ENCODE measurements at regions not wholly inside any gene's neighbourhood (a gene's known extent, or its start where the extent isn't known, plus 50 kb on each side); places are given as distances from the start of the nearest gene placed in this dataset.

DNA sequence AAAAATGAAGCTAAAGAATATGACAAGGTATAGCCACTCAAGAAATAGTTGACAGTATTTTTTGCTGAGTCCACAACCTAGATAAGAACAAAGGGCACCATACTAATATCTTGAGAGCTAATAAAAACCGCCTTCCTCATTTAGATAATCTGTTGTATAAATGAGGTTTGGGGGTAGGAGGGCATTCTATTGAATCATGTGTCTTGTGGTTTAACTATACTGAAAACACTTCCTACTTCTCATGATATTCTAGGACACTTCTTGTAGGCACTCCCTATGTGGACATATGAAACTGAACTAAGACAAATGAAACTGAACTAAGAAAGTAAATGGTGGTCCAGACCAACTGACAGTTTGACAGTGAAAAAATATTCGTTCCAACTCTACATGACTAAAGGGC lies 1268.5 kb upstream of the C9orf72 start:
- H3K4ac ChIP-seq (replicated peaks; ENCODE audit: insufficient read length, low read depth, low read length): no peak overlapping the region
- H3K36me3 ChIP-seq (ENCODE audit: control insufficient read depth in 2 of 4, insufficient read depth in 4 of 4, low read length in 3 of 4): no peaks in the 10 kb centered on the region; a peak in 1 of 8 replicates
- H3K23ac ChIP-seq (ENCODE audit: insufficient read length): no peak overlapping the region
- no peak overlapping the region for H2BK120ac ChIP-seq (replicated peaks; ENCODE audit: low read depth, low read length)
- FAIRE-seq: no peak
- no peak overlapping the region for H2AFZ ChIP-seq (ENCODE audit: low read length)
- no peaks in the 10 kb centered on the region for H3K23me2 ChIP-seq (ENCODE audit: low read depth, low read length)
- H3K9ac ChIP-seq (replicated peaks in 1 of 4; ENCODE audit: extremely low read depth in 1 of 4, low read depth in 3 of 4, low read length in 3 of 4): no peak overlapping the region
- no peak overlapping the region for H3K18ac ChIP-seq (ENCODE audit: extremely low read depth, low read length)
- DNase-seq (ENCODE audit: low read depth in 1 of 2, low spot score in 2 of 2): no peak
- no peaks in the 10 kb centered on the region for H3K9me3 ChIP-seq (ENCODE audit: insufficient read depth in 2 of 2, low read depth in 1 of 2, low read length in 1 of 2)
- no peaks in the 10 kb centered on the region for H3K79me2 ChIP-seq (ENCODE audit: control insufficient read depth in 1 of 2, insufficient read depth in 2 of 2, low read length in 2 of 2)
- H3K4me3 ChIP-seq (ENCODE audit: extremely low read depth in 1 of 4, insufficient read depth in 2 of 4, low read depth in 3 of 4, low read length in 4 of 4): no peak overlapping the region
- no peak overlapping the region for H2BK5ac ChIP-seq (ENCODE audit: low read depth, low read length)
- H3K56ac ChIP-seq (replicated peaks; ENCODE audit: insufficient read length, low read depth, low read length): no peak overlapping the region
- no peak overlapping the region for H3K14ac ChIP-seq (ENCODE audit: insufficient read length)
- no peak overlapping the region for H2BK15ac ChIP-seq (ENCODE audit: low read length)
- no peak overlapping the region for H2BK20ac ChIP-seq (ENCODE audit: low read length)
- ChIA-PET POLR2A (ENCODE audit: partially characterized antibody) (no interaction called here), CTCF (ENCODE audit: partially characterized antibody) (no interaction called here)
- H3K4me1 ChIP-seq (replicated peaks in 1 of 4; ENCODE audit: control insufficient read depth in 3 of 4, insufficient read depth in 4 of 4, low read length in 3 of 4): no peaks in the 10 kb centered on the region
- H4K8ac ChIP-seq (ENCODE audit: extremely low read depth, insufficient read depth, low read length): no peak overlapping the region
- TF ChIP-seq SIRT6 (IDR thresholded peaks at IDR 0.05; ENCODE audit: low read length) (no peak), CTBP2 (IDR thresholded peaks at IDR 0.05; ENCODE audit: borderline replicate concordance, insufficient read depth, insufficient read length, low read length) (no peak), CBX8 (IDR thresholded peaks at IDR 0.05; ENCODE audit: borderline replicate concordance, low read depth, low read length) (no peak), HDAC6 (IDR thresholded peaks at IDR 0.05; ENCODE audit: low read depth, low read length) (no peak), CBX5 (IDR thresholded peaks at IDR 0.05; ENCODE audit: low read depth, low read length) (no peak), CHD2 (IDR thresholded peaks at IDR 0.05; ENCODE audit: low read length) (no peak), SIX5 (IDR thresholded peaks at IDR 0.05; ENCODE audit: low read depth, low read length) (no peak), TAF1 (IDR thresholded peaks at IDR 0.05; ENCODE audit: low read depth, low read length) (no peak)
- TF ChIP-seq, protein P1, sequence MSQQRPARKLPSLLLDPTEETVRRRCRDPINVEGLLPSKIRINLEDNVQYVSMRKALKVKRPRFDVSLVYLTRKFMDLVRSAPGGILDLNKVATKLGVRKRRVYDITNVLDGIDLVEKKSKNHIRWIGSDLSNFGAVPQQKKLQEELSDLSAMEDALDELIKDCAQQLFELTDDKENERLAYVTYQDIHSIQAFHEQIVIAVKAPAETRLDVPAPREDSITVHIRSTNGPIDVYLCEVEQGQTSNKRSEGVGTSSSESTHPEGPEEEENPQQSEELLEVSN (IDR thresholded peaks at IDR 0.05): no peak
- H3K4me2 ChIP-seq (ENCODE audit: insufficient read depth in 1 of 2, low read depth in 2 of 2, low read length in 2 of 2): no peak overlapping the region
- H4K5ac ChIP-seq (ENCODE audit: insufficient read length, low read depth, low read length): no peak overlapping the region
- H3K27ac ChIP-seq (ENCODE audit: low read depth, low read length): no peak overlapping the region
- H4K20me1 ChIP-seq (replicated peaks in 1 of 2; ENCODE audit: control insufficient read depth in 1 of 2, insufficient read depth in 2 of 2, low read length in 2 of 2): no peaks in the 10 kb centered on the region
- no peak overlapping the region for H2AK5ac ChIP-seq (ENCODE audit: low read depth, low read length)
- H3K79me1 ChIP-seq (ENCODE audit: low read depth, low read length): no peaks in the 10 kb centered on the region
- no peaks in the 10 kb centered on the region for H3K27me3 ChIP-seq (replicated peaks in 1 of 4; ENCODE audit: control insufficient read depth in 3 of 4, extremely low read depth in 1 of 4, insufficient read depth in 3 of 4, low read length in 3 of 4)
- H4K91ac ChIP-seq (replicated peaks; ENCODE audit: insufficient read length, low read length): no peak overlapping the region
- 88% methylated on average over 2 of the region's 2 CpGs; no CpG with 5 or more reads in 1 of the 2 experiments for WGBS, 2 experiments (ENCODE audit: extremely low coverage in 1 of 2, insufficient coverage in 1 of 2, insufficient read length in 1 of 2, insufficient replicate concordance in 2 of 2, low coverage in 1 of 2, low lambda C conversion rate in 2 of 2, missing lambda C conversion rate in 1 of 2)
- no peak overlapping the region for H2BK12ac ChIP-seq (ENCODE audit: low read depth, low read length)
